ENCODE measurements at regions not wholly inside any gene's neighbourhood (a gene's known extent, or its start where the extent isn't known, plus 50 kb on each side); places are given as distances from the start of the nearest gene placed in this dataset.
"Not testable (repeated sequence)": the region's sequence is repeated elsewhere in the genome, so short reads cannot be mapped to it uniquely, and the experiment has no call there.

DNA sequence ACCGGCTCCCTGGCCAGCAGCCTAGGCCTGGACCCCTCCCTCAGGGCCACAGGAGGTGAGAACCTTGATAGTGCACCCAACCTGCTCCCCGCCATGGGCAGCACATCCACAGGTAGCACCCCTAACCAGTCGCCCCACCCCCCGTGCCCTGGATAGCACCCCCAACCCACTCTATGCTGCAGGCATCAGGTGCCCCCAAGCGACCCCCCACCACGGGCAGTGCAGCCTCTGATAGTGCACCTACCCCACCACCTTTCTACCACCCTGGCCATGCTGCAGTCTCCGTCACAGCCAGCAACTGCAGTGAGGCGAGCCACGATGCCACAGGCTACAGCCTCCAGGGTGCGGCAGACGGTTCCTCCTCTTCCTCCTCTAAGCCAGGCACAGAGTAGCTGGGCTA, 55.6 kb downstream of the SOWAHC start:
- no peak for DNase-seq (ENCODE audit: low read depth in 2 of 2)

DNA sequence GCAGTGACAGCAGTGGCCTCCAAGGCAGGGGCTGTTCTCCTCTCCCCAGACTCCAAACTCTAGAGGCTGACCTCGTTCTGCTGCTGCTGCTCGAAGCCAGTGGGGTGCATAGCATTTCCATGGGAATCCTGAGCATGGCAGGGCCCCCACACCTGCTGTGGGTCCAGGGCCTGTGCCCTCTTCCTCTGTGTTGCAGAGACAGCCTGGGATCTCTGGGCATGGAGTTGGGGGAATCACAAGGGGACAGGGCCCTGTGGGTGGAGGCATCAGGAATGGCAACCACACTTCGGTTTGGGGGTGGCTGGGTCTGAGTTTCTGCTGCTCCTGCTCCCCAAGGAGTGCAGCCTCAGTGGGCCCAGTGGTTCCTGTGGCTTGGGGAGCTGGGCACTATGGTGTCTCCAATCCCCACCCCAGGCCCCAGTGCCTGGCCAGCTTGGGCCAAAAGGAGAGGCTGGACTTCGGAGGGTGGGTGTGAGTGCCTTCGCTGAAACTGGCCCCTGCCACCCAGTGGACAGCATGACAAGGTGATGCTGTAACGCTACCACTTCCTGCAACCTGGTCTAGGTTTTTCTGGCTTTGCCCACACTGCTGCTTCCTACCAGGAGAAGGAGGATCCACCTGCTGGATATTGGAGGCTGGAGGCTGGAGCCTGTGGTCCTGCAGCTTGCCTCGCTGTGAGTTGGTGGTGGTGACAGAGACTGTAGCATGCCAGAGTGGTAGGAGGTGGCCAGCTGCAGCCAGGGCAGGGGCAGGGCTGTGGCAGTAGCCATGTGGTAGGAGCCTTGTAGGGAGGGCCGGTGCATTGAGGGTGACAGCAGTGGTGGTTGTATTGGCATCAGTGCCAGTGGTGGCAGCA, 56.6 kb downstream of the SOWAHC start:
- no peak for DNase-seq (ENCODE audit: low read depth in 2 of 2)

GRCh38 chr2:109674894-109675534, 60.9 kb downstream of the SOWAHC start:
- no peak for DNase-seq (ENCODE audit: low read depth in 2 of 2)

- DNase-seq (ENCODE audit: low read depth in 2 of 2) = no peak
Observed at GRCh38 chr2:109675666-109676345, 61.6 kb downstream of the SOWAHC start.

DNA sequence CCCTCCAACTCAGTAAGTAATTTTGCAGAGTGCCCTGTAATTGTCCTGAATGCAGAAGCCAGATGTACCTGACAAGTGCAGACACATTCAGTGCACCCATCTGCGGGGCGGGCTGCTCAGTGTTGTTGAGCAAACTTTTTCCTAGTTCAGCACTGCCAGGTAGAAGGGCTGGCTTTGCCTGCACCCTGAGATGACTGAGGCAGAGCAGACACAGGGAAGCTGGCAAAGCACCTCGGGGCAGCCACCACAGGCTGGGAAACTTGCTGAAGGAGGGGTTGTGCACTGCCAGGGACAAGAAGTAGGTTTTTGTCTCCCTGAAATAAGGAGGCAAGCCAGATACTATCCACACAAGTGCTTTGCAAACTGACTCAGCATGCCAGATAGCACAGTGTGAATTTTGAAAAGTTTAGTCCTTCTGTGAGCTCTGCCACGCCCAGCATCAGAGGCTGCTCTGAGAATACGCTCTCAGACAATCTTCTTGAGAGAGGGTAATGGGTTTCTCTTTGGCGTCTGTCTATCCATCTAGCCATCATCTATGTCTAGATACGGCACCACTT, 62.3 kb downstream of the SOWAHC start:
- DNase-seq (ENCODE audit: low read depth in 2 of 2) = no peak

DNA sequence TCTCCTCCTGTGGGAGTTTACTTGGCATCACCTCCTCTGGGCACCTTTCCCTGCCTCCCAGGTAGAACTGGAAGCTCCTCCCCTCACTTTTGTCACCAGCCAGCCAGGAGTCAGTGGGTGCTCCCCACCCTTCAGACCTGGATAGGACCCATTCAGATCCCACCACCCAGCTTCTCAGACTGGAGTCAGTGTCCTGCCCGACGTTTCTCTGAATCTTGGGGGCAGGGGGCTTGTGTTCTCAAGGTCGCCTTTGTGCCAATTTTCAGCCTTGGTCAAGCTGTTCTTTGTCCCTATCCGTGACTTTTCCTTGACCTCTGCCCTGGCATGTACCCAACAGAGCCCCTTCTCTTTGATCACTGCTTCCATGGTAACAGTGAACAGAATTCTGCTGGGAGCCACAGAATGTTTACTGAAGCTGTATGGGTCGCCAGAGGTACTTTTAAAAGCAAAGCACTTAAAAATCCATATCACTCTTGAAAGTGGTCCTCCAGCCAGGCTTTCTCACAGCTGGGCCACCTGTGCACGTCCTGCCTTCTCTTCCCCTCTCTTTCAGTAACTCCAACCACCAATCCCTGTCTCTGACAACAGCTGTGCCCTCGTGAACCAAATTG, 63.1 kb downstream of the SOWAHC start:
- not testable (repeated sequence) for DNase-seq (ENCODE audit: low read depth in 2 of 2)

DNA sequence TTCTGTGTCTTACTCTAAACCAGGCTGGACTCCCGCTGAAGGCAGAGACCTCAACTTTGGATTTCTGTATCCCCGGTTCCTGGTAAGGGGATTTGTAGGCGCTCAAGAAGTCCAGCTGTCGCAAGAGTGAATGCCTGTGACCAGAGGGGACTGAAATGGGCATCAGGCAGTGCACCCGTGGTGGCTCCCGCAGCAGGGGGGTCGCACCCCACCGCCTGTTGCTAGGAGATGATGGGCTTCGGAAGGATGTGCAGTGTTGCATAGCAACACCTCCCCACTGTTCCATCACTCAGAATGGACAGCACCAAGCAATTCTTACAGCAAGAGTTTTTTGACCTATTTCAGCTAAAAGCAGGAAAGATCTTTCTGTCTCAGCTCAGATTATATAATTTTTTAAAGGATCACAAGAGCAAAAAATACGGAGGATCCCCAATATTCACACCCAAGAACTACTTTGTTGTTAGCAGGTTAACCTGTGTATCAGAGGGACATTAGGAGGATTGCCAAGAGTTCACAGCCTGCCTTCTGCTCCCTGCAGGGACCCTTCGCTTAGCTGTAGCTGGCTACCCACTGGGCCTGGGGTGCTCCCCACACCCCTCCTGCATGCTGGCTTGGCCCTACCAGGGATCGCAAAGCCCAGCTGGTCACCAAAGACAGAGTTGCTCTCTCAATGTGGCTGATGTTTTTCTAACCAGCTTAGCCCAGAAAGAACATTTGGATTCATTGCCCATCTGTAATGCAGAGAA, 63.8 kb downstream of the SOWAHC start:
- no peak for DNase-seq (ENCODE audit: low read depth in 2 of 2)

GRCh38 chr2:109678724-109679201, 64.6 kb downstream of the SOWAHC start:
- not testable (repeated sequence) for DNase-seq (ENCODE audit: low read depth in 2 of 2)

GRCh38 chr2:109679225-109679624, 65.1 kb downstream of the SOWAHC start:
- no peak for DNase-seq (ENCODE audit: low read depth in 2 of 2)

- no peak for DNase-seq (ENCODE audit: low read depth in 2 of 2)
Observed at GRCh38 chr2:109679626-109680025, 65.5 kb downstream of the SOWAHC start.

DNA sequence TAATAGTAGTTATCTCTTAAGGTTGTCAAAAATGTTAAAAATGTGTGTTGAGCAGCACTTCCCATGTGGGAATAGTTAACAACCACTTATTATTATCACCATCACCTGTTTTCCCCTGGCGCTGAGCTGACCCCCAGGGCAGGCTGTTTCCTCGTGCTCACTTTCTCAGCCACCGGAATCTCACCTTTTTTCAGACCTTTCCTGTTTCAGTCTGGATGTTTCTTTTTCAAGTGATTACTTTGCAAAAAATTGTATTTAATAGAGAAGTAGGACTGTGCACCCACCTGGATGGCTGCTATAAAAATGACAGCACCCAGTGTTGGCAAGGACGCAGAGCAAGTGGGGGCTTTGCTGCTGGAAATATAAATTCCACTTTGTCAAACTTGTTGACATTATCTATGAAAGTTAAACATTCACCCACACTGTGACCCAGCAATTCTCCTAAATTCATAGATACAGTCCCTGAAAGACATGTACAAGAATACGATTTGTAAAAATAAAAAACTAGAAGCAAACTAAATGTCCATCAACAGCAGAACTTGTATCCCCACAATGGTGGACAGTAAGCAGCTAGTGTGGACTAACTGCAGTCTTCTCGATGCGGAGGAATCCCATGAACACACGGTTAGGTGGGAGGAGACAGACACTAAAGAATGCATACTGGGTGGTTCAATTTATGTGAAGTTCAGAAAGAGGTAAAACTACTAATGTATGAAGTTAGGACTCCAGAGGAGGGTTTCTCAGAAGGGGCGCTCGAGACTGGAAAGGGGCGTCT, 66.5 kb downstream of the SOWAHC start:
- no peak for DNase-seq (ENCODE audit: low read depth in 2 of 2)

DNA sequence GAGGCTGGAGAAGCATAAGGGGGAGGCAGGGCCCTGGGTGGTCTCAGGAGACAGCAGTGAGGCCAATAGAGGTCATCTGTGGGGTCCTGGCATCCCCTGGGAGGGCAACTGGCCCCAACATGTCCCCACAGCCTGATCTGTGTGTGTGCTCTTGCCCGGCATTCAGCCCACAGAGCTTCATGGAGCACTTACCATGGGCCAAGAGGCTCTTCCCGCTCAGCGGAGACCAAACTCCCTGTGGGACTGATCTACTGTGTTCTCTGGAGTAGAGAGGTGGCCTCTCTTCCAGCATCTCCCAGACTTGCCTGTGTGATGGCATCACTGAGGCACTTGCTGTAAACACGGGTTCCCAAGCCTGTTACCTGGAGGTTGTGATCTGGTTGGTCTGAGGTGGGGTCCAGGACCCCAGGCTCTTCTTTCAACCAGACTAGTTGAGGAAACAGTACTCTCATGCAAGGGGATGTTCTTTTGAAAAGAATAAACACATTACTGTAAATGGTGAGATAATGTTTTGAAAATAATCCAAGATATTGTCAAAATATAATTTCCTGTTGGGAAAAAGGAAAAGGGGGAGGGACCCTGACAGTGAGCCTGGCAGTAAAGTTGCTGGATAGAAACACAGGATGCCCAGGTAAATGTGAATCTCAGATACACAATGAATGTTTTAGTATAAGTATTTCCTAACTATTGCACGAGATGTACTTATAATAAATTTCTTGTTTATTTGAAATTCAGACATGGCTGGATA, 67.6 kb downstream of the SOWAHC start:
- no peak for DNase-seq (ENCODE audit: low read depth in 2 of 2)

DNA sequence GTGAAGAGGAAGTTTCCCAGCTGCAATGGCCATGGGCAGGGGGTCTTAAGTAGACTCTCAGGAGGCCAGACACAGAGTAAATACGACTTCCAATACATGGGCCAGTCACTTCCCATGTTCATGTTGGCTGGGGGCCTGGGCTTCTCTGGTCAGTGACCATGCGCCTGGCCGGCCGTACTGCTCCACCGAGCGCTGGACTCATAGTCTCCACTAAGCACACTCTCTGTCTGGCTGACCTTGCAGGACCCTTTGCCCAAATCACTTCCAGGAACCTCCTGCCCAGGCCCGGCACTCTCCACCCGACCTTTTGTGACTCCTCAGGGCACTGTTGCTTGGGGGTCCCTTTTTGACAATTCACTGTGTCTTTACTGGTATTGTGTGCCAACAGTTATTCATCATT, 69.3 kb downstream of the SOWAHC start:
- DNase-seq (ENCODE audit: low read depth in 2 of 2) = no peak

- DNase-seq (ENCODE audit: low read depth in 2 of 2) = no peak
Observed at GRCh38 chr2:109685453-109685852, 71.3 kb downstream of the SOWAHC start.

GRCh38 chr2:109686921-109687320, 72.8 kb downstream of the SOWAHC start:
- DNase-seq (ENCODE audit: low read depth in 2 of 2) = no peak

DNA sequence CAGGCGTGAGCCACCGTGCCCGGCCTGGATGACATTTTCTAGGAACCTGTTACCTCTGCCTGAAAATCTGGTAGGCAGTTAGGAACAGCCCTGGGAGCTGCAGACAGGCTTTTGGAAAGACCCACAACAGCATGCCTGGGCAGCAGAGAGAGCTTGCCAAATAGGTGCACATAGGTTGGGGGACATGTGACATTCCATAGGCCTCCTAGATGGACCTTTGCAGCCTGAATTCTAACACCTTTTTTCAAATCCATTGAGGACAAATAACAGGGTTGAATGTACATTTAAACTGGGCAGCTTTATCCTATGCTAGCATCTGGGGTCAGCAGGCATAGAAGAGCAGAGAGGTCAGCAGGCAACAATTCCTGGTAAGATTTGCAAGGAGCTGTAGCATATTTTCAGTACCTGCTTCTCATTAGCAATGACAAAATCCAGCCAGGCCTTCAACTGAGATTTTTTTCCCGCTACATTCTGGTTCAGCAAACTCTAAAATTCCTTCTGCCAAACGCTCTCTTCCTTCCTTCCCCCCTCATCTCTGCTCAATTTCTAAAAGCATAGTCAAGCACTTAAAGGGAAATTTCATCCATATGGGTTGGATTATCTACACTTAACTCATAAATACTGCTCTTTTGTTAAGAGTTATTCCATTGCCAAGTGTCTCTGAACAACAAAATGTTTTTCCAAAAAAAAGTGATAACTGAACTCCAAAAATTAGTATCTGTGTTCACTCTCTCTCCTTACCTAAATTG, 75.2 kb downstream of the SOWAHC start:
- DNase-seq (ENCODE audit: low read depth in 2 of 2) = peak; percentile 29 to 33

- DNase-seq (ENCODE audit: low read depth in 2 of 2) = no peak
Observed at GRCh38 chr2:109689973-109690372, 75.8 kb downstream of the SOWAHC start.

DNA sequence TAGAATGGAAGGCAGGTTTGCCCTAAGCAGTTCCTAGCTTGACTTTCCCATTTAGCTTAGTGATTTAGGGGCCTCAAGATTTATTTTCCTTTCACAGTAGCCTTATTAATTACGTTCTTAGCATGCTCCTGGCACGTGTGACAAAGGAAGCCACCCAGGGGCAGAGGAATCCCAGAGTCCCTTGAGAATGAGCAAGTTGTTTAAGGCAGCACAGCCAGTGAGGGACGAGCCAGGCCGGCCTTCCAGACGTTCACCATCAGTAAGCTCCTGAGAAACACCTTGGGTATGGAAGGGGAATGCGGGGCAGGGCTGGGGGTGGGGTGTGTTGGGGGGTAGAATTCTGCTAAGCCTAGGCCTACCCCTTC, 76.3 kb downstream of the SOWAHC start:
- DNase-seq (ENCODE audit: low read depth in 2 of 2) = no peak

All from fibroblast of skin of left quadriceps (primary cell).